ENCODE measurements at regions not wholly inside any gene's neighbourhood (a gene's known extent, or its start where the extent isn't known, plus 50 kb on each side); places are given as distances from the start of the nearest gene placed in this dataset.
"Not testable (repeated sequence)": the region's sequence is repeated elsewhere in the genome, so short reads cannot be mapped to it uniquely, and the experiment has no call there.

- no peak for DNase-seq (ENCODE audit: low read depth in 3 of 3)
These were observed 693.6 kb downstream of the QKI start for GRCh38 chr6:164108092-164108491.

- DNase-seq (ENCODE audit: low read depth in 3 of 3), result no peak
These were observed 692.9 kb downstream of the QKI start for GRCh38 chr6:164107297-164107995.

- no peak for DNase-seq (ENCODE audit: low read depth in 3 of 3)
These were observed 691.8 kb downstream of the QKI start for GRCh38 chr6:164106345-164106769.

GRCh38 chr6:164105705-164106104, 691.2 kb downstream of the QKI start:
- DNase-seq (ENCODE audit: low read depth in 3 of 3), result no peak

- no peak for DNase-seq (ENCODE audit: low read depth in 3 of 3)
These were observed 689.9 kb downstream of the QKI start for GRCh38 chr6:164104432-164104831.

GRCh38 chr6:164102693-164103092, 688.2 kb downstream of the QKI start:
- DNase-seq (ENCODE audit: low read depth in 3 of 3), result no peak

GRCh38 chr6:164101859-164102258, 687.3 kb downstream of the QKI start:
- DNase-seq (ENCODE audit: low read depth in 3 of 3), result no peak

- no peak for DNase-seq (ENCODE audit: low read depth in 3 of 3)
These were observed 684.8 kb downstream of the QKI start for GRCh38 chr6:164099269-164099865.

GRCh38 chr6:164098857-164099267, 684.3 kb downstream of the QKI start:
- no peak for DNase-seq (ENCODE audit: low read depth in 3 of 3)

GRCh38 chr6:164097551-164098398, 683.3 kb downstream of the QKI start:
- DNase-seq (ENCODE audit: low read depth in 3 of 3), result no peak

GRCh38 chr6:164097056-164097455, 682.5 kb downstream of the QKI start:
- DNase-seq (ENCODE audit: low read depth in 3 of 3), result no peak

GRCh38 chr6:164095056-164095455, 680.5 kb downstream of the QKI start:
- no peak for DNase-seq (ENCODE audit: low read depth in 3 of 3)

GRCh38 chr6:164087870-164088269, 673.4 kb downstream of the QKI start:
- no peak for DNase-seq (ENCODE audit: low read depth in 3 of 3)

- no peak for DNase-seq (ENCODE audit: low read depth in 3 of 3)
These were observed 672.7 kb downstream of the QKI start for GRCh38 chr6:164087211-164087610.

- DNase-seq (ENCODE audit: low read depth in 3 of 3), result no peak
These were observed 671.8 kb downstream of the QKI start for GRCh38 chr6:164086076-164086887.

GRCh38 chr6:164085091-164086075, 670.9 kb downstream of the QKI start:
- DNase-seq (ENCODE audit: low read depth in 3 of 3), result no peak

GRCh38 chr6:164079275-164079600, 664.7 kb downstream of the QKI start:
- no peak for DNase-seq (ENCODE audit: low read depth in 3 of 3)

- no peak for DNase-seq (ENCODE audit: low read depth in 3 of 3)
These were observed 664.2 kb downstream of the QKI start for GRCh38 chr6:164078532-164079274.

GRCh38 chr6:164076818-164077532, 662.5 kb downstream of the QKI start:
- not testable (repeated sequence) for DNase-seq (ENCODE audit: low read depth in 3 of 3)
